ENCODE measurements at regions not wholly inside any gene's neighbourhood (a gene's known extent, or its start where the extent isn't known, plus 50 kb on each side); places are given as distances from the start of the nearest gene placed in this dataset.

- Histone ChIP-seq H3K4me3 (no peak overlapping the region), H3K27me3 (peaks cover 0 to 26% of the 10 kb centered on the region in 2 donors), H3K9me3 (no peaks in the 10 kb centered on the region), H3K27ac (no peak overlapping the region), H3K4me1 (no peaks in the 10 kb centered on the region), H3K36me3 (no peaks in the 10 kb centered on the region)
- DNase-seq = no peak
- ATAC-seq = no peak
- intact Hi-C loops (cut with DNase I) = no loop called here
- TF ChIP-seq CTCF (IDR thresholded peaks at IDR 0.05) = no peak
These were observed 395.2 kb downstream of the MTX2 start for GRCh38 chr2:176664478-176664877.

GRCh38 chr2:176665086-176665485 is 395.8 kb downstream of the MTX2 start:
- TF ChIP-seq CTCF (IDR thresholded peaks at IDR 0.05) = no peak
- no peaks in the 10 kb centered on the region for H3K36me3 ChIP-seq
- ATAC-seq (peak; percentile 33), DNase-seq (no peak)
- peaks cover 0 to 21% of the 10 kb centered on the region in 2 donors for H3K27me3 ChIP-seq
- no peak overlapping the region for H3K27ac ChIP-seq
- intact Hi-C loops (cut with DNase I) = no loop called here
- no peak overlapping the region for H3K4me3 ChIP-seq
- no peaks in the 10 kb centered on the region for H3K4me1 ChIP-seq
- no peaks in the 10 kb centered on the region for H3K9me3 ChIP-seq

GRCh38 chr2:176668912-176669311 is 399.7 kb downstream of the MTX2 start:
- no peak for ATAC-seq
- no peak for DNase-seq
- Histone ChIP-seq H3K4me1 (no peaks in the 10 kb centered on the region), H3K27ac (no peak overlapping the region), H3K4me3 (no peak overlapping the region), H3K9me3 (no peaks in the 10 kb centered on the region), H3K27me3 (peaks cover 0 to 12% of the 10 kb centered on the region in 2 donors), H3K36me3 (no peaks in the 10 kb centered on the region)
- TF ChIP-seq CTCF (IDR thresholded peaks at IDR 0.05) = no peak
- intact Hi-C loops (cut with DNase I) = no loop called here

GRCh38 chr2:176669398-176670174 is 400.3 kb downstream of the MTX2 start:
- H3K4me1 ChIP-seq = no peaks in the 10 kb centered on the region
- H3K4me3 ChIP-seq = no peak overlapping the region
- H3K27me3 ChIP-seq = peaks cover 0 to 11% of the 10 kb centered on the region in 2 donors
- H3K9me3 ChIP-seq = no peaks in the 10 kb centered on the region
- no peak for TF ChIP-seq CTCF (IDR thresholded peaks at IDR 0.05)
- H3K27ac ChIP-seq = no peak overlapping the region
- H3K36me3 ChIP-seq = no peaks in the 10 kb centered on the region
- ATAC-seq (peak; percentile 35), DNase-seq (no peak)
- intact Hi-C loops (cut with DNase I) = no loop called here

GRCh38 chr2:176675271-176675949 is 406.2 kb downstream of the MTX2 start:
- Histone ChIP-seq H3K4me3 (no peak overlapping the region), H3K27ac (no peak overlapping the region), H3K4me1 (no peaks in the 10 kb centered on the region), H3K27me3 (no peaks in the 10 kb centered on the region), H3K36me3 (no peaks in the 10 kb centered on the region), H3K9me3 (no peaks in the 10 kb centered on the region)
- intact Hi-C loops (cut with DNase I) = no loop called here
- DNase-seq (peak in 1 of 4 donors; percentile 37), ATAC-seq (no peak)
- TF ChIP-seq CTCF (IDR thresholded peaks at IDR 0.05) = no peak

Measured in left lung (tissue), 4 donors.